NCI-H1092 (cell line): ENCODE measurements at regions not wholly inside any gene's neighbourhood (a gene's known extent, or its start where the extent isn't known, plus 50 kb on each side); places are given as distances from the start of the nearest gene placed in this dataset.

ENCODE experiments used
- DNase-seq: peaks from one replicate; lab custom pipeline; 2025; lab: John Stamatoyannopoulos, UW

DNA sequence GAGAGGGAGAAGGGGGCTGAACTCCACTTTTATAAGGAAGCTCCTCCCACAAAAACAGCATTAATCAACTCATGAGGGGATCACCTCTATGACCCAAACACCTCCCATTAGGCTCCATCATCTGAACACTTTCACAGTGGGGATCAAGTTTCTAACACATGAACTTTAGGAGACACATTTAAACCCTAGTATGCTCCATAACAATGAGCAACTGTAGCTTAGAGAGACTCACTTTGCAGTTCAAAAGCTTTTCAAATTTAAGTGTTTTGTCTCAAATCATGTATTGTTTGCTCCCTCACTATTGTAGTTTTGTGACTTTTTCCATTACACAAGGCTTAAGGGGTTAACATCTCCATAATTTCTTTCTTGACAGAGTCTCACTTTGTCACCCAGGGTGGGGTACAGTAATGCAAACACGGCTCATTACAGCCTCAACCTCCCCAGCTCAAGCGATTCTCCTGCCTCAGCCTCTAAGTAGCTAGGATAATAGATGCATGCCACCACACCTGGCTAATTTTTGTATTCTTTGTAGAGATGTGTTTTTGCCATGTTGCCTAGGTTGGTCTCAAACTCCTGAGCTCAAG lies 352.7 kb upstream of the CDH20 start:
- no peak for DNase-seq

DNA sequence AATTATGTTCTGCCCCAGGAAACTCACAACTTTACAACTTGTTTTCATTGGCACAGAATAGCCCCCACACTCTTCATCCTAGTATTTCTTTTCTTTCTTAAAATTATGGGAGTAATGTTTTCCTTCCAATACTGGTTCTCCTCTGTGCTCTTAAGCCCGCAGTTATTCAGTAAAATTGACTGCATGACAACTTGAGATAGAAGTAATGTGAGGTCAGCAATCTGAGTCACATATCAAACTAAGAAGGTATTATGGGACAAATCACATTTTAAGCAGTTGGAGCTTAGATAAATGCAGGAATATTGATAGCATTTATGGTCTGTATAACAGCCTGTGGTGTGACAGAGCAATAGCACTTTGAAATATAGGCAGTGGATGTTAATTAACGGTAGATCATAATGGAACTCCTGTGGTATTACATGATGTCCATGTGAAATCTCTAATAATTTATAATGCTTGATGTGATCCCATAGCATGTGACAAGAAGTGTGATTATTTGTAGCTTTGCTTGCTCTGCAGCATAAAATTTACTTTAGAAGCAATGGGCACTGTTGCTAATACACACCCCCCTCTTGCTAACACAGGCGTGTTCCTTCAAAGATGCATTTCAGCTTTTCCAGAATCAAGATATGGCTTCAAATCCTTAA lies 351.4 kb upstream of the CDH20 start:
- DNase-seq = no peak

GRCh38 chr18:60982329-60982695 lies 350.9 kb upstream of the CDH20 start:
- DNase-seq = no peak

DNA sequence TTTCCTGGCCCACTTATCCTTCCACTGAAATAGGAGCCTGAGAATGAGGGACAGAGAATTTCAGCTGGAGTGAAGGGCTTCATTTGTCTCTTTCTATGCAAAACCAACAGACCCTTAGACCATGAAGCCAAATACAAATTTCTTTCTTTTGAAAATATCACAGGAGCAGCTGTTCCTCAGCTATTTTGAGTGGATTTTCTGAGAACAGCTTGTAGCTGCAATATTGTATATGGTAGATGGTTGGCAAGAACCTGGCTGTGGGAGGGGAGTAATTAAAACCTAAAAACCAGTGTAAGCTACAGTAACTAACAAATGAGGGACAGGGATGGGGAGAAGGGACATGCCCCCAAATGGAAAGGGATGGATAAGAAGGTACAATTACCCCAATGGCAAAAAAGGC lies 350.3 kb upstream of the CDH20 start:
- DNase-seq = no peak

DNA sequence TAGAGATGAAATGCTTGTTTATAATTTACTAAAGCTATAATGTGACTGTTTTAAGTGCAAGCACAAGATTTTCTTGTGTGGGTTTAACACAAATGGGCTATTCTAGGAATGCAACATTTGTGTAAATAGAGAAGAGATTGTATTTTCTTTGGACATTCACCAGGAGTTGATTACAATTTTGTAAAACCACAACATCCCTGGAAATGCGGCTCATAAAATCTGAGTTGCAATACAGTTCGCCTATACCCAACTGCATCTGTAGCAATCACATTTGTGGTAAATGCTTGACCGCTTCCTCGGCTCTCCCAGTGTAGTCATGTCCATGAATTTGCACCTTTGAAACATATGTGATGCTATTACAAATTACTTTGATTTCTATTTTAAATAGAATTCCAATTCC lies 348.7 kb upstream of the CDH20 start:
- DNase-seq = no peak

GRCh38 chr18:60987963-60988362 lies 345.3 kb upstream of the CDH20 start:
- DNase-seq = no peak

GRCh38 chr18:60996326-60996725 lies 336.9 kb upstream of the CDH20 start:
- no peak for DNase-seq

- no peak for DNase-seq
These were observed 336.4 kb upstream of the CDH20 start for GRCh38 chr18:60996822-60997221.

GRCh38 chr18:61001138-61001537 lies 332.1 kb upstream of the CDH20 start:
- DNase-seq = no peak

DNA sequence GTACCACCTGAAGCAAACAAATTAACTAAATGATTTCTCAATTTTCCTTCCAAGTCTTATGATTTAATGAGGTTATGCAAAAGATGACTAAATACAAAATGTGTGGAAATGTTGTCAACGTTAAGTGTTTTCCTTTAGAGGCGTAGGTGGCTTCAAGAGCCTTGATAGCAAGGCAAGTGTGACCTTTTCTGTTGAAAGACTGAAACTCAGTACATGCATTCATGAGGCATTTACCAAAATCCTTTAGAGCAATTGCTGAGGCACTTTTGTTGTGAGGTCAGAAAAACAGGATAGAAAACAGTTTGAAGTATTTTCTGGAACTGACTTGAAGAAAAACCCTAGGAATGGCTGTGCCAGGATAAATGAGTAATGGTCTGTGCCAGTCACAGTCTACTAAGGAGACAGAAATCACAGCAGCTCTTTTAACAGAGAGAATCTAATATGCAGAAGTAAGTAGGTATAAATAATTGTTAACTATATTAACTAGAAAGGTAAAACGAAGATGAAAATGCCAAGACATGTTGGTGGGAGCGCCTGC lies 326.5 kb upstream of the CDH20 start:
- no peak for DNase-seq

- DNase-seq = no peak
These were observed 313.6 kb upstream of the CDH20 start for GRCh38 chr18:61019338-61020301.

DNA sequence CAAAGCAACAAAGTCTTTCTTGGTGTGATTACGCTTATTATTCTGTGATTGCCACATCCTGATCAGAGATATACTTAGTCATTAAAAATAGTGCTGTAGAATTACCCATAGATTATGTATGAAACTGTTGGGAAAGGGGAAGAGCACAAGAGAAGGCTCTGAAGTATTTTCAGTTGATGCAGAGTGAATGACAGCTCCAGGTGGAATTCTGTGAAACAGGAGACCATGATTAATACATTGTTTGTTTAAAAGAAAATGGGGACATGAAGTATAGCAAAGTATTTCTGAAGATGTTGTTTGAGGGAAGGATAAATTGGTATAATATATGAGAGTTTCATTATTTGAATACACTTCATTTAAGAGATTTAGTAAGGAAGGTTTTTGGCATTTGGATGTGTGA lies 307.6 kb upstream of the CDH20 start:
- no peak for DNase-seq

GRCh38 chr18:61031626-61032025 lies 301.6 kb upstream of the CDH20 start:
- no peak for DNase-seq

- DNase-seq = no peak
These were observed 298.6 kb upstream of the CDH20 start for GRCh38 chr18:61034580-61034979.

GRCh38 chr18:61039251-61039650 lies 294.0 kb upstream of the CDH20 start:
- DNase-seq = no peak

DNA sequence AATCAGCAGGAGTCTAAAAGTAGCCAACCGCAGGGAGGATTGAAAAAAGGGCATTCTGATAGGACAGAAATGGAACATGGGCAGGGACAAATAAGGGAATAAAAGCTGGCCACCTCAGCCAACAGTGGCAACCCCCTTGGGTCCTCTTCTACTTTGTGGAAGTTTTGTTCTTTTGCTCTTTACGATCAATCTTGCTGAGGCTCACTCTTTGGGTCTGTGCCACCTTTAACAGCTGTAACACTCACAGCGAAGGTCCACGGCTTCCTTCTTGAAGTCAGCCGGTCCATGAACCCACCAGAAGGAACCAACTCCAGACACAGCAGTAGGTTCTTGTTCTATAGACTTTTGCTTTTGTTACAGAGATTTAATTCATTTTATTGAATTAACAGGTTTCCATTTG lies 285.4 kb upstream of the CDH20 start:
- no peak for DNase-seq

DNA sequence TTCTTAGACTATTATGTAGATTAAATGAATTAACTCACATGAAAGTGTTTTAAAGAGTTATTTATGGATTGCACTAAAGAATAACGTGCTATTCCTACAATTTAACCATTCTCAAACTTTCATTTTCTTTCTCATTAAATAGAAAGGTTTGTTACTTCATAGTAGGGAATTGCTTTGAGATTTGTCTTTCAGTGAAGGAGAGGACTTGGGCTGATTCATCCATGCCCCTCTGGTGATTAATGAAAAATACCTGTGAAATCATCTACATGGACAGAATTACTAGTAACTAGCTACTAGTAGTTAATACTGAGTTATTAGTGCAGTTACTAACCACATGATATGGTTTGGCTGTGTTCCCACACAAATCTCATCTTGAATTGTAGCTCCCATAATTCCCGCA lies 275.8 kb upstream of the CDH20 start:
- DNase-seq = no peak

DNA sequence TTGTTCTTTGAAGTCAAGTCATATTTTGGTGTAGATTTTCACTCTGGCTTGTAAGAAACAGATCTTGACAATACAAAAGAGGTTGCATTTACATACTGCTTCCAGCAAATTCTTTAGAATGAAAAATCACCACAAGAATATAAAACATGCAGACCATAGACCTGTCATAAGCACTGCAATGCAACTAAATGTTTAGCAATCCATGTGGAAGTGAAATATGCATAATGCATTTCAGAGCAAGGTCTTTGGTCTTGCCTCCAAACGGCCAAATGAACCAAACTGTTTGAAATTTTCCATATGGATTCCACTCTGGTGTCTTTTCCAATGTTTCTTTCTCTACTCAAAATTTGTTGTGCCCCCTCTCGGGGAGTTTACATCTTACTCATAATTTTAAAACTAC lies 271.0 kb upstream of the CDH20 start:
- no peak for DNase-seq

GRCh38 chr18:61064911-61065310 lies 268.3 kb upstream of the CDH20 start:
- no peak for DNase-seq

DNA sequence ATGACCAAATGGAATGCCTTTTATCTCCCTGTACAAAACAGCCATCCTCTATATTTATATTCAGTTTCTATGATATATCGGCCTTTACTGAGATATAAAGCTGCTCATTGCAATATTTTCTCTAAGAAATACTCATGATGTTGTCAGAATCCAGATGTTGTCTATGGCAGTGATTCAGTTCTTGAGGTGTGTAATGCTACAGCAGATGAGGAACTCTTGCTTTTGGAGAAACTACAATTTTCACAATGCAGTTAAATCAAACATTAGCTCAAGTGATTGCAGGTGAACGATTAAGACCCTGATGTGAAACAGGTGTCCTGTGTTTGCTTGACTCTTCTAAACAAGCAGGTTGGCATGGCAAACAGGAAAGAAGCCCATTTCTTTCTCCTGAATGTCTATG lies 256.2 kb upstream of the CDH20 start:
- peak; percentile 73 for DNase-seq

- no peak for DNase-seq
These were observed 253.5 kb upstream of the CDH20 start for GRCh38 chr18:61079714-61080113.

GRCh38 chr18:61080954-61081528 lies 252.2 kb upstream of the CDH20 start:
- no peak for DNase-seq
